Lung (tissue), 11 donors: ENCODE measurements at regions not wholly inside any gene's neighbourhood (a gene's known extent, or its start where the extent isn't known, plus 50 kb on each side); places are given as distances from the start of the nearest gene placed in this dataset.
"Not testable (repeated sequence)": the region's sequence is repeated elsewhere in the genome, so short reads cannot be mapped to it uniquely, and the experiment has no call there.

ENCODE experiments used
- ATAC-seq: fragments of 200-7000 bp; cut with Tn5 transposase; one replicate; pipeline ENCODE4 v1.9.1; 2020; ENCODE audit warnings: moderate number of reproducible peaks; ENCODE audit not compliant: insufficient read depth, low FRiP score
- DNase-seq, 3 donors: peaks; one replicate each; pipeline ENCODE4 v3.0.0-alpha.2; 2013 to 2017
- H3K27ac ChIP-seq, 2 donors: one replicate each; pipeline ENCODE4 v1.5.1; 2013; ENCODE audit warnings: mild to moderate bottlenecking in 2 of 2, moderate library complexity in 2 of 2, control low read depth in 1 of 2, inconsistent platforms in 1 of 2, low read depth in 1 of 2, low read length in 1 of 2
- H3K27me3 ChIP-seq, 3 donors: one replicate each; pipeline ENCODE4 v1.5.1; 2013; ENCODE audit warnings: low read length in 2 of 3; ENCODE audit not compliant: control insufficient read depth in 3 of 3, insufficient read depth in 3 of 3
- H3K36me3 ChIP-seq, 4 donors: one replicate each; pipeline ENCODE4 v1.5.1; 2013; ENCODE audit warnings: low read length in 4 of 4, mild to moderate bottlenecking in 1 of 4, moderate library complexity in 1 of 4; ENCODE audit not compliant: control insufficient read depth in 4 of 4, insufficient read depth in 4 of 4
- H3K4me1 ChIP-seq, 5 donors: one replicate each; pipeline ENCODE4 v1.5.1; 2013; ENCODE audit warnings: low read length in 5 of 5, mild to moderate bottlenecking in 2 of 5, moderate library complexity in 1 of 5; ENCODE audit not compliant: control insufficient read depth in 5 of 5, insufficient read depth in 5 of 5
- H3K4me3 ChIP-seq: one replicate; pipeline ENCODE4 v1.5.1; 2013; ENCODE audit warnings: mild to moderate bottlenecking, control low read depth, moderate library complexity
- H3K9ac ChIP-seq, 2 donors: one replicate each; pipeline ENCODE4 v1.5.1; 2013; ENCODE audit warnings: low read length in 2 of 2, control low read depth in 1 of 2; ENCODE audit not compliant: insufficient read depth in 1 of 2
- H3K9me3 ChIP-seq, 4 donors: one replicate each; pipeline ENCODE4 v1.5.1; 2013; ENCODE audit warnings: low read length in 3 of 4, mild to moderate bottlenecking in 1 of 4, moderate library complexity in 1 of 4; ENCODE audit not compliant: control insufficient read depth in 4 of 4, insufficient read depth in 3 of 4
- CTCF ChIP-seq: IDR thresholded peaks from 2 replicates; pipeline ENCODE4 v1.5.1; 2012; ENCODE audit warnings: mild to moderate bottlenecking; ENCODE audit errors: control extremely low read depth, extremely low read depth
- WGBS, 2 donors: extraction: QIAGEN DNeasy Blood & Tissue Kit; methylation state at CpG; one replicate each; pipeline ENCODE4 v1.1.7; 2013; 5-methylcytosine and 5-hydroxymethylcytosine counted together
- donor health status: control.
- donor health status: control.
- donor health status: Bipolar disorder and iron deficiency.
- donor health status: healthy.
- donor health status: DM: yes; HTN: yes; CAD: no.

GRCh38 chr6:68197356-68197755, 437.7 kb upstream of the ADGRB3 start:
- H3K27me3 ChIP-seq, result no peaks in the 10 kb centered on the region
- no peak overlapping the region for H3K4me3 ChIP-seq
- DNase-seq (no peak), ATAC-seq (no peak)
- H3K9me3 ChIP-seq, result peaks cover 0 to 8% (median 3%) of the 10 kb centered on the region in 4 donors
- no peak overlapping the region for H3K27ac ChIP-seq
- H3K4me1 ChIP-seq, result no peaks in the 10 kb centered on the region
- no peak for TF ChIP-seq CTCF
- H3K9ac ChIP-seq, result no peak overlapping the region
- WGBS, 2 donors, result 89 to 95% methylated on average over 1 of the region's 1 CpG
- no peaks in the 10 kb centered on the region for H3K36me3 ChIP-seq

GRCh38 chr6:68196645-68197044, 438.4 kb upstream of the ADGRB3 start:
- TF ChIP-seq CTCF, result no peak
- H3K9ac ChIP-seq, result no peak overlapping the region
- 37 to 65% methylated on average over 3 of the region's 3 CpGs for WGBS, 2 donors
- H3K9me3 ChIP-seq, result peaks cover 0 to 8% (median 3%) of the 10 kb centered on the region in 4 donors
- H3K36me3 ChIP-seq, result no peaks in the 10 kb centered on the region
- ATAC-seq, result no peak
- no peak overlapping the region for H3K27ac ChIP-seq
- DNase-seq, result no peak
- H3K4me1 ChIP-seq, result no peaks in the 10 kb centered on the region
- no peaks in the 10 kb centered on the region for H3K27me3 ChIP-seq
- H3K4me3 ChIP-seq, result no peak overlapping the region

DNA sequence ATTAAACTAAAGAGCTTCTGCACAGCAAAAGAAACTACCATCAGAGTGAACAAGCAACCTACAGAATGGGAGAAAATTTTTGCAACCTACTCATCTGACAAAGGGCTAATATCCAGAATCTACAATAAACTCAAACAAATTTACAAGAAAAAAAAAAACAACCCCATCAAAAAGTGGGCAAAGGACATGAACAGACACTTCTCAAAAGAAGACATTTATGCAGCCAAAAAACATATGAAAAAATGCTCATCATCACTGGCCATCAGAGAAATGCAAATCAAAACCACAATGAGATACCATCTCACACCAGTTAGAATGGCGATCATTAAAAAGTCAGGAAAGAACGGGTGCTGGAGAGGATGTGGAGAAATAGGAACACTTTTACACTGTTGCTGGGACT, 439.3 kb upstream of the ADGRB3 start:
- DNase-seq, H3K36me3 ChIP-seq, H3K9ac ChIP-seq, H3K4me1 ChIP-seq, H3K27me3 ChIP-seq, H3K27ac ChIP-seq, ATAC-seq, H3K4me3 ChIP-seq, H3K9me3 ChIP-seq: not testable (repeated sequence)
- WGBS, 2 donors, result 77 to 85% methylated on average over 2 of the region's 2 CpGs

GRCh38 chr6:68194846-68195478, 440.1 kb upstream of the ADGRB3 start:
- Histone ChIP-seq H3K9me3 (peaks cover 0 to 8% (median 3%) of the 10 kb centered on the region in 4 donors), H3K27me3 (no peaks in the 10 kb centered on the region), H3K36me3 (no peaks in the 10 kb centered on the region), H3K27ac (no peak overlapping the region), H3K4me1 (no peaks in the 10 kb centered on the region), H3K4me3 (no peak overlapping the region), H3K9ac (no peak overlapping the region)
- ATAC-seq (no peak), DNase-seq (no peak)
- 81 to 82% methylated on average over 7 of the region's 7 CpGs for WGBS, 2 donors
- no peak for TF ChIP-seq CTCF
